GM12878 (cell line): ENCODE measurements at regions not wholly inside any gene's neighbourhood (a gene's known extent, or its start where the extent isn't known, plus 50 kb on each side); places are given as distances from the start of the nearest gene placed in this dataset.

ENCODE experiments used
- ATF2 ChIP-seq: IDR thresholded peaks from 2 replicates; pipeline ENCODE4 v1.6.1; 2012; ENCODE audit warnings: low read length, inconsistent platforms
- CTCF ChIP-seq, 3 experiments: IDR thresholded peaks in 2 of 3; conservative IDR thresholded peaks in 1 of 3; 2 replicates each; pipeline ENCODE4 v1.5.1; 2011; ENCODE audit warnings: low read depth in 3 of 3, low read length in 3 of 3, mild to moderate bottlenecking in 3 of 3, control low read depth in 2 of 3, moderate library complexity in 2 of 3, inconsistent platforms in 1 of 3, mixed read lengths in 1 of 3; ENCODE audit not compliant: control insufficient read depth in 2 of 3, insufficient read depth in 1 of 3; ENCODE audit errors: extremely low read depth in 1 of 3
- EP300 ChIP-seq, 2 experiments: fragments of 150-350 bp in 1 of 2; IDR thresholded peaks; 2 replicates each; pipeline ENCODE4 v1.6.1; 2011 to 2012; ENCODE audit warnings: low read depth in 2 of 2, low read length in 2 of 2, borderline replicate concordance in 1 of 2, improper control_type of control experiment in 1 of 2, inconsistent platforms in 1 of 2; ENCODE audit not compliant: control insufficient read depth in 1 of 2
- HCFC1 ChIP-seq: fragments of 150-350 bp; IDR thresholded peaks from 2 replicates; pipeline ENCODE4 v1.6.1; 2014; ENCODE audit warnings: low read length
- MTA2 ChIP-seq: fragments of 450-650 bp; IDR thresholded peaks from 2 replicates; pipeline ENCODE4 v1.6.1; 2016; ENCODE audit warnings: low read depth, mild to moderate bottlenecking, moderate library complexity
- MXI1 ChIP-seq: fragments of 150-350 bp; IDR thresholded peaks from 2 replicates; pipeline ENCODE4 v1.6.1; 2011; ENCODE audit warnings: low read depth, mild to moderate bottlenecking, inconsistent platforms, low read length, improper control_type of control experiment
- NR2F1 ChIP-seq: fragments of 450-650 bp; conservative IDR thresholded peaks from 2 replicates; pipeline ENCODE4 v1.6.1; 2017; ENCODE audit warnings: mild to moderate bottlenecking
- POLR2A ChIP-seq: IDR thresholded peaks from 2 replicates; pipeline ENCODE4 v1.6.1; 2011; ENCODE audit warnings: low read depth, mild to moderate bottlenecking, low read length
- RFX5 ChIP-seq: IDR thresholded peaks from 2 replicates; pipeline ENCODE4 v1.6.1; 2011; ENCODE audit warnings: low read depth, low read length, improper control_type of control experiment
- SIX5 ChIP-seq: IDR thresholded peaks from 2 replicates; pipeline ENCODE4 v1.6.1; 2011; ENCODE audit warnings: mild to moderate bottlenecking, low read depth, low read length, moderate library complexity; ENCODE audit not compliant: severe bottlenecking
- TAF1 ChIP-seq: IDR thresholded peaks from 2 replicates; pipeline ENCODE4 v1.6.1; 2011; ENCODE audit warnings: mild to moderate bottlenecking, low read depth, low read length, borderline replicate concordance
- ZBTB40 ChIP-seq: fragments of 450-650 bp; IDR thresholded peaks from 2 replicates; pipeline ENCODE4 v1.6.1; 2016; ENCODE audit warnings: mild to moderate bottlenecking, moderate library complexity, borderline replicate concordance

- no peak for TF ChIP-seq CTCF (IDR thresholded peaks at IDR 0.05 in 2 of 3, conservative IDR thresholded peaks at IDR 0.05 in 1 of 3; ENCODE audit: control insufficient read depth in 2 of 3, extremely low read depth in 1 of 3, insufficient read depth in 1 of 3, low read depth in 3 of 3, low read length in 3 of 3)
- TF ChIP-seq SIX5: no peak
- TF ChIP-seq MXI1: no peak
- no peak for TF ChIP-seq MTA2
- no peak for TF ChIP-seq ZBTB40
- TF ChIP-seq EP300 (IDR thresholded peaks at IDR 0.05; ENCODE audit: borderline replicate concordance in 1 of 2, control insufficient read depth in 1 of 2, low read depth in 2 of 2, low read length in 2 of 2): no peak
- no peak for TF ChIP-seq TAF1
- TF ChIP-seq POLR2A: no peak
- TF ChIP-seq ATF2: no peak
- no peak for TF ChIP-seq HCFC1
- TF ChIP-seq RFX5: no peak
- no peak for TF ChIP-seq NR2F1
Observed at GRCh38 chr3:166390303-166390702, 553.1 kb upstream of the BCHE start.
